ENCODE measurements at regions not wholly inside any gene's neighbourhood (a gene's known extent, or its start where the extent isn't known, plus 50 kb on each side); places are given as distances from the start of the nearest gene placed in this dataset.
A peak's percentile ranks its signal among the peaks of the same experiment; 100 is the strongest.

DNA sequence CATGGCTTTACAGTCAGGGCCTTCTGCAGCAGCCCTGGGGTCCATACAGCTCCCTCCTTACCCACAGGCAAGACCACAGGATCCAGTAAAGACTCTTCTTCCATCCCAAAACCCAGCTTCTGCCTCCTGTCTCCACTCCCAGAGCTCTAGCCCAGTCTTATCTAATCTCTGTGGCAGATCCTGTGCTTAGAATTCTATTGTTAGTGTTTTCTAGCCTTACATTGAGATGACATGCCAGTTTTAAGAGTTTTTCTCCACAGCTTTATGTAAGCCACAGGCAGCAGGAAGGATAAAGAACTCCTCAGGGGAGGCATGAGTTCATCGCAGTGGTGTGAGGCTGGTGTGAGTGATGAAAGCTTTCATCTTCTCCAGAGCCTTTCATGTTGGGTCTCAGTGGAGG lies 129.1 kb downstream of the RCHY1 start:
- WGBS, 2 donors, result 56 to 59% methylated on average over 1 of the region's 1 CpG
- TF ChIP-seq CTCF (IDR thresholded peaks at IDR 0.05), result no peak
- no peak for TF ChIP-seq POLR2A (IDR thresholded peaks at IDR 0.05)

DNA sequence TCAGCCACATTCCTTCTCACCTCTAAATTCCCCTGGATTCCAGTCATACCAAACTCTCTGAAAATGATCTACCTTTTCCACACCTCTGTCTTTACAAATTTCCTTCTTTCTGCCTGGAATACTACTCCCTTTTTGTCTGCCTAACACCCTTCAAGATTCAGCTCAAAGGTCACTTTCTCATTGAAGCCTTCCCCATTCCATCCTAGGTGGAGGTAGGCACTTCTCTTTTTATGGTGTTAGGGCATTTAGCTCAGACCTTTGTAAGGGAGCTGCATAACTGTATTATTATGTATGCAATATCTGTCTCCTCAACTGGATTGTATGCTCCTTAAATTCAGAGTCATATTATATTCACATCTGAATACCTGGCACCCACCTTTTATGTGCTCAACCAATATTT lies 137.7 kb downstream of the RCHY1 start:
- intact Hi-C loops (cut with DNase I; ENCODE audit: low total_unique reads), result no loop called here
- Histone ChIP-seq H3K36me3 (ENCODE audit: low read depth, missing control alignments) (no peaks in the 10 kb centered on the region), H3K4me1 (no peaks in the 10 kb centered on the region), H3K27me3 (no peaks in the 10 kb centered on the region), H3K9me3 (no peaks in the 10 kb centered on the region), H3K27ac (no peak overlapping the region), H3K4me3 (no peak overlapping the region)
- TF ChIP-seq POLR2A (IDR thresholded peaks at IDR 0.05) (no peak), CTCF (IDR thresholded peaks at IDR 0.05) (no peak)
- DNase-seq, result no peak

More for the DNA sequence above, 129.1 kb downstream of the RCHY1 start:
- Histone ChIP-seq H3K4me1 (no peaks in the 10 kb centered on the region), H3K27me3 (no peaks in the 10 kb centered on the region), H3K27ac (no peak overlapping the region), H3K9me3 (no peaks in the 10 kb centered on the region), H3K4me3 (no peak overlapping the region), H3K36me3 (ENCODE audit: low read depth, missing control alignments) (no peaks in the 10 kb centered on the region)
- no peak for DNase-seq
- intact Hi-C loops (cut with DNase I; ENCODE audit: low total_unique reads), result no loop called here

GRCh38 chr4:75371915-75372314 lies 142.3 kb downstream of the RCHY1 start:
- Histone ChIP-seq H3K9me3 (no peaks in the 10 kb centered on the region), H3K4me3 (no peak overlapping the region), H3K4me1 (no peaks in the 10 kb centered on the region), H3K27ac (no peak overlapping the region), H3K27me3 (no peaks in the 10 kb centered on the region), H3K36me3 (ENCODE audit: low read depth, missing control alignments) (no peaks in the 10 kb centered on the region)
- intact Hi-C loops (cut with DNase I; ENCODE audit: low total_unique reads), result no loop called here
- WGBS, 2 donors, result 47 to 51% methylated on average over 2 of the region's 2 CpGs
- no peak for DNase-seq
- TF ChIP-seq POLR2A (IDR thresholded peaks at IDR 0.05), result no peak
- TF ChIP-seq CTCF (IDR thresholded peaks at IDR 0.05), result no peak

GRCh38 chr4:75370576-75370975 lies 143.6 kb downstream of the RCHY1 start:
- DNase-seq, result no peak
- Histone ChIP-seq H3K27me3 (no peaks in the 10 kb centered on the region), H3K4me1 (no peaks in the 10 kb centered on the region), H3K36me3 (ENCODE audit: low read depth, missing control alignments) (no peaks in the 10 kb centered on the region), H3K4me3 (no peak overlapping the region), H3K9me3 (no peaks in the 10 kb centered on the region), H3K27ac (no peak overlapping the region)
- TF ChIP-seq POLR2A (IDR thresholded peaks at IDR 0.05), result no peak
- no peak for TF ChIP-seq CTCF (IDR thresholded peaks at IDR 0.05)
- intact Hi-C loops (cut with DNase I; ENCODE audit: low total_unique reads), result no loop called here
- 87 to 90% methylated on average over 3 of the region's 3 CpGs for WGBS, 2 donors

DNA sequence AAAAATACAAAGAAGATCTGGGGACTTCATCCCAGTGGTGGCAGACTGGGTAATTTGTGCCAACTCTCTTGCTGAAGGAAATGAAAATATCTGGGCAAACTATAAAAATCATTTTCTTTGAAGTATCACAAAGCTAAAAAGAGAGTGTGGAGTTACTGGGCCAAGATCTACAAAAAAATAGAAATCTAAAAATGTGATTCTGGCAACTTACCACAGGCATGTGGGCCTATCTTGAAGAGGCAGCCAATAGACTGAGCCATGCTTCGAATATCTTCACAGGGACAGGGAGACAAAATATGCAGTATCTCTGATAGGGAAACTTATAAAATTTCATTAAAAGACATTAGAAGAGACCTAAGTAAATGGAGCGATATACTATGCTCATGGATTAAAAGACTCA lies 168.8 kb downstream of the RCHY1 start:
- 56 to 72% methylated on average over 2 of the region's 2 CpGs for WGBS, 2 donors
- Histone ChIP-seq H3K27ac (peak overlapping the region in 1 of 2 donors; percentile 7), H3K36me3 (ENCODE audit: low read depth, missing control alignments) (no peaks in the 10 kb centered on the region), H3K4me1 (no peaks in the 10 kb centered on the region), H3K9me3 (no peaks in the 10 kb centered on the region), H3K27me3 (no peaks in the 10 kb centered on the region), H3K4me3 (no peak overlapping the region)
- no peak for DNase-seq
- TF ChIP-seq POLR2A (IDR thresholded peaks at IDR 0.05) (no peak), CTCF (IDR thresholded peaks at IDR 0.05) (no peak)
- intact Hi-C loops (cut with DNase I; ENCODE audit: low total_unique reads), result no loop called here

Data from testis (tissue), 2 donors.